HPDE6-E6E7 (cell line): ENCODE measurements at regions not wholly inside any gene's neighbourhood (a gene's known extent, or its start where the extent isn't known, plus 50 kb on each side); places are given as distances from the start of the nearest gene placed in this dataset.
A peak's percentile ranks its signal among the peaks of the same experiment; 100 is the strongest.

Experiments
- DNase-seq: peaks from one replicate; pipeline ENCODE4 v3.0.0; 2011; ENCODE audit warnings: missing footprints; ENCODE audit errors: extremely low spot score

DNA sequence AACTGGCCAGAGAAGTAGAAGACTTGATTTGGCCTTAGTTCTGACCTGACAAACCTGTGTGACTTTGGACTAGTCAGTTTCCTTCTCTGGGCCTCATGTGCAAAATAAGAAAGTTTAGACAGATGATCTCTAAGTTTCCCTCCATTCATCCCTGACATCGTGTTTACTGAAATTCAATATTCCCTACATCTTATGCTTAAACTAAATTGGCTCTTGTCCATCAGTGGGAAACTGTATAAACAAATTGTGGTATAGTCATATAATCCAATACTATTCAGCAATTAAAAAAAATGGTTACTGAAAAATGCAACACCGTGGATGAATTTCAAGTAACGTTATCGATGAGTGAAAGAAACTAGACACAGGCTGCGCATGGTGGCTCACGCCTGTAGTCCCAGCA lies 64.4 kb upstream of the HRH1 start:
- DNase-seq, result no peak

DNA sequence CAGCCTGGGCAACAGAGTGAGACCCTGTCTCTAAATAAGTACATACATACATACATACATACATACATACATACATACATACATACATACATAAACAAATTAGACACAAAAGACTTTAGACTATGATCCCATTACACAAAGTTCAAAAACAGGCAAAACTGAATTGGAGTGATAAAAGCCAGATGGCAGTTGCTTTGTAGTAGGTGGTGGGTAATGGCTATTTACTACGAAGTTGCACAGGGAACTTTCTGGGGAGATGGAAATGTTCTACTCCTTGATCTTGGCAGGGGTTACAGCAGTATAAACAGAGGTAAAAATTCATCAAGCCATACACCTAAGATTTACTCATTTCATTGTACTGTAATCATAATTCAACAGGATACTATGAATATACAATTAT lies 63.7 kb upstream of the HRH1 start:
- DNase-seq, result no peak

DNA sequence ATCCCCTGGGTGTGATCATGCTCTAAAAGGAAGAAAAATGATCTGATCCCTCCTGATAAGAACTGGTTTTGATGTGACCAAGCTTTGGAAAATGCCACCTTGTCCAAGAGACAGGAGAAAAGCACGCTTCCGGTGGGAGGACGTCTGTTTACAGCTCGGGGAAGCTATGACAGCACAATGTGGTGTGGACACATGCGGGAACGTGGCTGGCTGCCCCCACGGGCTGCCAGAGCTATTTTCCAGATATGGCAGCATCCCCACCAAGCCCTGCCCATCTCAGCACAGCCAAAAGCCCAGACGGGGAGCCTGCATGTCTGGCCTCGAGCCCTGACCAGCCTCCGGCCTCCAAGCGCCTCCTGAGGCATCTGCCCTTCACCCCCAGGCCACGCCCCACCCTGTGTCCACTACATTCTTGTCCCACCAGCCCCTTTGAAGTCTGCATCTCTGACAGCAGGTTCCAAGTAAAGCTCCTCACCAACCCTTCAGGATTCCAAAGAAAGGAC lies 63.2 kb upstream of the HRH1 start:
- DNase-seq, result no peak

DNA sequence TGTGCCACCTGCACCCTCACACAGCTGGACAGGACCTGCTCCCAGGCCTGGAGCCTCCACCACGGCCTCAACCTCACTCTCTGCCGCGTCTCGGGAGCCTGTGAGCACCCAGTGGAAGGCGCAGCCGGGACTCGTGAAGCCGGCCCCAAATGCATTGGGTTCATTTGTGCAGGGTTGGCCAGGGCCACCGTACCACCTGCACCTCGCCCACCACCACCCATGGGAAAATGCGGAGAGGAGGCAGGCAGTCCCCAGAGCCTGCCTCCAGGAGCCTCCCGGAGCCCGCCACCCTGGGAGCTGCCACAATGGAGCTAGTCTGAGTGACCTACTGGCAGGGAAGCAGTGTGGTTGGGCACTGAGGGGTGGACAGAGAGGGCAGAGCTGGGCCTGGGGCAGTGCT lies 62.5 kb upstream of the HRH1 start:
- no peak for DNase-seq

DNA sequence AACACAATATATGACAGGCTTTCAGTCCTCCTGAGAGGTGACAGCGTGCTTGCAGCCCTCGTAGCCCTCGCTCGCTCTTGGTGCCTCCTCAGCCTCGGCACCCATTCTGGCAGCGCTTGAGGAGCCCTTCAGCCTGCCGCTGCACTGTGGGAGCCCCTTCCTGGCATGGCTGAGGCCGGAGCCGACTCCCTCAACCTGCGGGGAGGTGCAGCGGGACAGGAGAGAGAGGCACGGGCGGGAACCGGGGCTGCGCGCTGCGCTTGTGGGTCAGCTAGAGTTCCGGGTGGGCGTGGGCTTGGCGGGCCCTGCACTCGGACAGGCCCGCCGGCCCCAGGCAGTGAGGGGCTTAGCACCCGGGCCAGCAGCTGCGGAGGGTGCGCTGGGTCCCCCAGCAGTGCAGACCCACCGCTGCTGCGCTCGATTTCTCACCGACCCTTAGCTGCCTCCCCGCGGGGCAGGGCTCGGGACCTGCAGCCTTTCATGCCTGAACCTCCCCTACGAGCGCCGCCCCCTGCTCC lies 60.4 kb upstream of the HRH1 start:
- DNase-seq, result no peak

DNA sequence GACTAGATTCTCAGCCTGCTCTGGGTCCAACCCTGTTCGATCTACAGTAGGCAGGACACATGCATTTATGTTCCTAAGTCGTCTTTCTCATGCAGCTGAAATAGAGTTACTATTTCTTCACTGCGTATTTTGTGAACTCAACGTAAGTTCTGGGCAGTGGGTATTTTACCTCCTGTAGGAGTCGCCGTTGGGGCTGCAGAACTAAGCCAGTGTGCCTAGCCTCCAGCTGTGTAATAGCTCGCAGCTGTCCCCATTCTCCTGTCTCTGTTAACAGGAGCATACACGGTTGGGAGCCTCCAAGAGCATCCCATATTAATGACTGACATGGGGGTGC lies 58.4 kb upstream of the HRH1 start:
- DNase-seq, result no peak

DNA sequence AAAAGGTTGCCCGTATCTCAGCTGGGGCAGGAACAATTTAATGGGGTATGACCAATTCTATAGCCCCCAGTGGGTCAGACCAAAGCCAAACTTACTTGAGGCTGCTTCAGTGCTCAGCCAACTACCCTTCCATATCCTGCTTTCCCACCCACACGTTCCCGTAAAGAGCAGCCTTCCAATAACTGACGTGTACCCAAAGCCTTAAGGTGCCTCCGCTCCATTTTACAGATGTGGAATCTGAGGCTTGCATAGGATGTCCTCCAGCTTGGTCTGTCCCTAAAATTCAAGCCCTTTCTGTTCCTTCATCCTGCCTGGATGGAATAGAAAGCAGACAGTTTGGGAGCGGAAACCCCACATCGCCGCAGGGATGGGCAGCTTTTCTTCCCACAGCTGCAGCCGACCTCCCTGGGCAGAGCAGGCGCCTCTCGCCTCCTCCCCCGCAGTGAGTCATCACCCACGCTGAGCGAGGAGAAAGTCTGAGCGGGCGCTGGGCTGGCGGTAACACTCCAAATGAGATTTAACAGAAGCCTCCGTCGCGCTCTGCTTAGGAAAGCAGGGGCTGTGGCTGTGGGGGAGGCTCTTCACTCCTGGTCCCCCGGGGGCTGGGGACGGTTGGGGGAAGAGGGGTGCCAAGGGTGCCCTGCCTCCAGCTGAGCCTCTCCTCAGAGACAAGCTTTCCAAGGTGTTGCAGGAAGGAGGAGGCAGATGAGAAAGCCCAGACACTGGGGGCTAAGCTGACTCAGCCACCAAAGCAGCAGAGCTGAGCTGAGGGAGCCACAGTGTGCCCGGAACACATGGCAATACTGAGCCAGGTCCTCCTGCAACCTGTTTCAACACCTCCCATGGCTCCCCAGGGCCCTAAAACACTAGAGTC lies 57.8 kb upstream of the HRH1 start:
- peak; percentile 58 for DNase-seq

DNA sequence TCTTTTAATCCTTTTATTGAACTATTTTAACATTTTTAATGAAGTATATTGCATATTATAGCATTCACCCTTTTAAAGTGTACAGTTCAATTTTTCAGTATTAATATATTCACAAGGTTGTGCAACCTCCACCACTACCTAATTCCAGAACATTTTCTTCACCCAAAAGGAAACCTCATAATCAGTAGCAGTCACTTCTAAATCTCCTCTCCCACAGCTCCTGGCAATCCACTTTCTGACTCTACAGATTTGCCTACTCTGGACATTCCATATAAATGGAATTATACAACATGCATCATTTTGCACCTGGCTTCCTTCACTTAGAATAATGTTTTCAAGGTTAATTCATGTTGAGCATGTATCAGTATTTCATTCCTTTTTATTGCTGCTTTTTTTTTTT lies 55.0 kb upstream of the HRH1 start:
- no peak for DNase-seq
